HepG2 (cell line): ENCODE measurements at regions not wholly inside any gene's neighbourhood (a gene's known extent, or its start where the extent isn't known, plus 50 kb on each side); places are given as distances from the start of the nearest gene placed in this dataset.
A peak's percentile ranks its signal among the peaks of the same experiment; 100 is the strongest.

Experiments used
- ARHGAP35 ChIP-seq: sonication (generic); formaldehyde crosslinking; IDR thresholded peaks from 2 replicates; pipeline ENCODE4 v1.9.0; 2022; ENCODE audit warnings: mild to moderate bottlenecking, inconsistent platforms, moderate library complexity, missing genetic modification reagents, borderline replicate concordance
- ARID2 ChIP-seq: sonication (generic); formaldehyde crosslinking; IDR thresholded peaks from 2 replicates; pipeline ENCODE4 v1.8.1; 2022; ENCODE audit warnings: mild to moderate bottlenecking, missing genetic modification reagents, borderline replicate concordance
- CAMTA2 ChIP-seq: sonication (generic); formaldehyde crosslinking; IDR thresholded peaks from 2 replicates; pipeline ENCODE4 v1.4.0; 2020; ENCODE audit warnings: mild to moderate bottlenecking, missing genetic modification reagents, borderline replicate concordance
- DBP ChIP-seq: sonication (generic); formaldehyde crosslinking; IDR thresholded peaks from 2 replicates; pipeline ENCODE4 v1.4.0; 2020; ENCODE audit warnings: missing genetic modification reagents; ENCODE audit errors: not compliant biosample characterization
- DMAP1 ChIP-seq: IDR thresholded peaks from 2 replicates; pipeline ENCODE4 v1.6.1; 2016
- FOXP1 ChIP-seq, 2 experiments: fragments of 450-650 bp in 1 of 2; IDR thresholded peaks; 2 replicates each; pipeline ENCODE4 v1.6.1; 2017 to 2018; ENCODE audit warnings: antibody characterized with exemption in 1 of 2
- KDM4B ChIP-seq: sonication (generic); formaldehyde crosslinking; IDR thresholded peaks from 2 replicates; pipeline ENCODE4 v1.4.0; 2020; ENCODE audit warnings: missing genetic modification reagents
- NR3C1 ChIP-seq: sonication (generic); formaldehyde crosslinking; IDR thresholded peaks from 2 replicates; pipeline ENCODE4 v1.4.0; 2020; ENCODE audit warnings: missing genetic modification reagents
- PHF5A ChIP-seq: IDR thresholded peaks from one replicate; pipeline ENCODE4 v1.6.1; 2018; ENCODE audit warnings: low read depth, missing genetic modification reagents; ENCODE audit not compliant: unreplicated experiment
- SKI ChIP-seq: fragments of 450-650 bp; IDR thresholded peaks from one replicate; pipeline ENCODE4 v1.6.1; 2018; ENCODE audit warnings: mild to moderate bottlenecking; ENCODE audit not compliant: partially characterized antibody
- SP4 ChIP-seq: sonication (generic); formaldehyde crosslinking; IDR thresholded peaks from 2 replicates; pipeline ENCODE4 v1.8.1; 2023; ENCODE audit warnings: mild to moderate bottlenecking, missing genetic modification reagents
- TBX2 ChIP-seq: sonication (generic); formaldehyde crosslinking; IDR thresholded peaks from 2 replicates; pipeline ENCODE4 v1.5.0; 2020; ENCODE audit warnings: missing genetic modification reagents, mild to moderate bottlenecking, borderline replicate concordance
- TMF1 ChIP-seq: sonication (generic); formaldehyde crosslinking; IDR thresholded peaks from 2 replicates; pipeline ENCODE4 v1.8.1; 2022; ENCODE audit warnings: low read depth, missing genetic modification reagents
- ZFY ChIP-seq: sonication (generic); formaldehyde crosslinking; IDR thresholded peaks from 2 replicates; pipeline ENCODE4 v1.4.0; 2020; ENCODE audit warnings: missing genetic modification reagents
- ZMYM3 ChIP-seq: sonication (generic); formaldehyde crosslinking; IDR thresholded peaks from 2 replicates; pipeline ENCODE4 v1.5.1; 2020; ENCODE audit warnings: mild to moderate bottlenecking, missing genetic modification reagents
- ZNF256 ChIP-seq: sonication (generic); formaldehyde crosslinking; conservative IDR thresholded peaks from 2 replicates; pipeline ENCODE4 v1.4.0; 2020; ENCODE audit warnings: missing genetic modification reagents
- ZNF296 ChIP-seq: sonication (generic); formaldehyde crosslinking; conservative IDR thresholded peaks from 2 replicates; pipeline ENCODE4 v1.5.0; 2020; ENCODE audit warnings: mild to moderate bottlenecking, missing genetic modification reagents
- ZNF530 ChIP-seq: sonication (generic); formaldehyde crosslinking; IDR thresholded peaks from 2 replicates; pipeline ENCODE4 v1.5.0; 2020; ENCODE audit warnings: low read depth, mild to moderate bottlenecking, missing genetic modification reagents
- ZNF580 ChIP-seq: IDR thresholded peaks from 2 replicates; pipeline ENCODE4 v1.6.1; 2016; ENCODE audit warnings: low read depth, borderline replicate concordance
- ZNF605 ChIP-seq: sonication (generic); formaldehyde crosslinking; IDR thresholded peaks from 2 replicates; pipeline ENCODE4 v1.8.0; 2022; ENCODE audit warnings: mild to moderate bottlenecking, missing genetic modification reagents
- ZNF674 ChIP-seq: sonication (generic); formaldehyde crosslinking; IDR thresholded peaks from 2 replicates; pipeline ENCODE4 v1.5.0; 2020; ENCODE audit warnings: low read depth, mild to moderate bottlenecking, missing genetic modification reagents
- ZSCAN30 ChIP-seq: sonication (generic); formaldehyde crosslinking; IDR thresholded peaks from 2 replicates; pipeline ENCODE4 v1.5.0; 2020; ENCODE audit warnings: mild to moderate bottlenecking, missing genetic modification reagents
- TF ChIP-seq, protein P1 (sequence below): sonication (generic); formaldehyde crosslinking; IDR thresholded peaks from 2 replicates; pipeline ENCODE4 v1.5.1; 2020; ENCODE audit warnings: mild to moderate bottlenecking, moderate library complexity, missing genetic modification reagents
- TF ChIP-seq, protein P2 (sequence below): sonication (generic); formaldehyde crosslinking; IDR thresholded peaks from 2 replicates; pipeline ENCODE4 v1.4.0; 2020; ENCODE audit warnings: mild to moderate bottlenecking, missing genetic modification reagents
- TF ChIP-seq, protein P3 (sequence below): sonication (generic); formaldehyde crosslinking; IDR thresholded peaks from 2 replicates; pipeline ENCODE4 v1.5.1; 2020; ENCODE audit warnings: missing genetic modification reagents, mild to moderate bottlenecking, borderline replicate concordance
- TF ChIP-seq, protein P4 (sequence below): IDR thresholded peaks from 2 replicates; pipeline ENCODE4 v1.6.1; 2016

DNA sequence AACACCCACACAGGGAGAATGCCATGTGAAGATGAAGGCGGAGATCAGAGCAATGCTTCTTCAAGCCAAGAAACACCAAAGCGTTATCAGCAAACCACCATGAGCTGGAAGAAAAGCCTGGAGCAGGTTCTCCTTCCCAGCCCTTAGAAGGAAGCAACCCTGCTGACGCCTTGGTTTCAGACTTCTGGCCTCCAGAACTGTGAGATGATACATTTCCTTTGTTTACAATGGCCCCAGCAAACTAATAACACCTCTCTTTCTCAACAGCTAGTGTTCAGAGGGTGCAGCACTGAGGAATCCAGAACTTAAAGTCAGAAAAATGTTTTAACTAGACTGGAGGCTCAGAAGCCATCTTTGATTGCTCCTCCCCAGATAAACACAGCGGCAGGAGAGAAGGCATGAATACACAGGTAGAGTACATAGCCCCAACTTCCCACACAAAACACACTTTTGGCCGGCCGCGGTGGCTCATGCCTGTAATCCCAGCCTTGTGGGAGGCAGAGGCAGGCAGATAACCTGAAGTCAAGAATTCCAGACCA lies 132.4 kb upstream of the LPP start (continued):
- TF ChIP-seq, protein P1, sequence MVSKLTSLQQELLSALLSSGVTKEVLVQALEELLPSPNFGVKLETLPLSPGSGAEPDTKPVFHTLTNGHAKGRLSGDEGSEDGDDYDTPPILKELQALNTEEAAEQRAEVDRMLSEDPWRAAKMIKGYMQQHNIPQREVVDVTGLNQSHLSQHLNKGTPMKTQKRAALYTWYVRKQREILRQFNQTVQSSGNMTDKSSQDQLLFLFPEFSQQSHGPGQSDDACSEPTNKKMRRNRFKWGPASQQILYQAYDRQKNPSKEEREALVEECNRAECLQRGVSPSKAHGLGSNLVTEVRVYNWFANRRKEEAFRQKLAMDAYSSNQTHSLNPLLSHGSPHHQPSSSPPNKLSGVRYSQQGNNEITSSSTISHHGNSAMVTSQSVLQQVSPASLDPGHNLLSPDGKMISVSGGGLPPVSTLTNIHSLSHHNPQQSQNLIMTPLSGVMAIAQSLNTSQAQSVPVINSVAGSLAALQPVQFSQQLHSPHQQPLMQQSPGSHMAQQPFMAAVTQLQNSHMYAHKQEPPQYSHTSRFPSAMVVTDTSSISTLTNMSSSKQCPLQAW (CRISPR knock-in tag): no peak
- no peak for TF ChIP-seq ARHGAP35 (CRISPR knock-in tag)
- TF ChIP-seq SKI: no peak
- TF ChIP-seq SP4: no peak
- no peak for TF ChIP-seq ZNF296 (CRISPR knock-in tag)
- peak; percentile 52; the same call in 1 of the 2 replicates for TF ChIP-seq ZMYM3
- TF ChIP-seq ZNF674 (CRISPR knock-in tag): no peak
- 0 out of 2 replicates have a peak, but pooled peaks have one; percentile 31 for TF ChIP-seq KDM4B (CRISPR knock-in tag)
- TF ChIP-seq DMAP1 (CRISPR knock-in tag): peak; percentile 41; the same call in 1 of the 2 replicates
- TF ChIP-seq TBX2 (CRISPR knock-in tag): peak; percentile 81
- no peak for TF ChIP-seq CAMTA2 (CRISPR knock-in tag)
- TF ChIP-seq ZNF530: no peak
- no peak for TF ChIP-seq ZSCAN30 (CRISPR knock-in tag)
- peak; percentile 36; the same call in 1 of the 2 replicates for TF ChIP-seq FOXP1 (IDR thresholded peaks at IDR 0.05)
- TF ChIP-seq FOXP1 (CRISPR knock-in tag; IDR thresholded peaks at IDR 0.05): peak; percentile 89
- no peak for TF ChIP-seq TMF1
- peak; percentile 69; the same call in 1 of the 2 replicates for TF ChIP-seq ZNF256 (CRISPR knock-in tag)
- TF ChIP-seq, protein P2, sequence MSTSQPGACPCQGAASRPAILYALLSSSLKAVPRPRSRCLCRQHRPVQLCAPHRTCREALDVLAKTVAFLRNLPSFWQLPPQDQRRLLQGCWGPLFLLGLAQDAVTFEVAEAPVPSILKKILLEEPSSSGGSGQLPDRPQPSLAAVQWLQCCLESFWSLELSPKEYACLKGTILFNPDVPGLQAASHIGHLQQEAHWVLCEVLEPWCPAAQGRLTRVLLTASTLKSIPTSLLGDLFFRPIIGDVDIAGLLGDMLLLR (CRISPR knock-in tag): no peak
- 0 out of 2 replicates have a peak, but pooled peaks have one; percentile 29 for TF ChIP-seq ZFY (CRISPR knock-in tag)
- no peak for TF ChIP-seq NR3C1
- TF ChIP-seq PHF5A (CRISPR knock-in tag): no peak
- TF ChIP-seq, protein P3, sequence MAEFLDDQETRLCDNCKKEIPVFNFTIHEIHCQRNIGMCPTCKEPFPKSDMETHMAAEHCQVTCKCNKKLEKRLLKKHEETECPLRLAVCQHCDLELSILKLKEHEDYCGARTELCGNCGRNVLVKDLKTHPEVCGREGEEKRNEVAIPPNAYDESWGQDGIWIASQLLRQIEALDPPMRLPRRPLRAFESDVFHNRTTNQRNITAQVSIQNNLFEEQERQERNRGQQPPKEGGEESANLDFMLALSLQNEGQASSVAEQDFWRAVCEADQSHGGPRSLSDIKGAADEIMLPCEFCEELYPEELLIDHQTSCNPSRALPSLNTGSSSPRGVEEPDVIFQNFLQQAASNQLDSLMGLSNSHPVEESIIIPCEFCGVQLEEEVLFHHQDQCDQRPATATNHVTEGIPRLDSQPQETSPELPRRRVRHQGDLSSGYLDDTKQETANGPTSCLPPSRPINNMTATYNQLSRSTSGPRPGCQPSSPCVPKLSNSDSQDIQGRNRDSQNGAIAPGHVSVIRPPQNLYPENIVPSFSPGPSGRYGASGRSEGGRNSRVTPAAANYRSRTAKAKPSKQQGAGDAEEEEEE (CRISPR knock-in tag): no peak
- no peak for TF ChIP-seq ARID2
- no peak for TF ChIP-seq ZNF605 (CRISPR knock-in tag)
- TF ChIP-seq, protein P4, sequence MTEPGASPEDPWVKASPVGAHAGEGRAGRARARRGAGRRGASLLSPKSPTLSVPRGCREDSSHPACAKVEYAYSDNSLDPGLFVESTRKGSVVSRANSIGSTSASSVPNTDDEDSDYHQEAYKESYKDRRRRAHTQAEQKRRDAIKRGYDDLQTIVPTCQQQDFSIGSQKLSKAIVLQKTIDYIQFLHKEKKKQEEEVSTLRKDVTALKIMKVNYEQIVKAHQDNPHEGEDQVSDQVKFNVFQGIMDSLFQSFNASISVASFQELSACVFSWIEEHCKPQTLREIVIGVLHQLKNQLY (CRISPR knock-in tag): peak; percentile 15; the same call in 1 of the 2 replicates
- no peak for TF ChIP-seq DBP (CRISPR knock-in tag)
- 0 out of 2 replicates have a peak, but pooled peaks have one; percentile 17 for TF ChIP-seq ZNF580 (CRISPR knock-in tag)
